ENCODE measurements at regions not wholly inside any gene's neighbourhood (a gene's known extent, or its start where the extent isn't known, plus 50 kb on each side); places are given as distances from the start of the nearest gene placed in this dataset.
"Not testable (repeated sequence)": the region's sequence is repeated elsewhere in the genome, so short reads cannot be mapped to it uniquely, and the experiment has no call there.

DNA sequence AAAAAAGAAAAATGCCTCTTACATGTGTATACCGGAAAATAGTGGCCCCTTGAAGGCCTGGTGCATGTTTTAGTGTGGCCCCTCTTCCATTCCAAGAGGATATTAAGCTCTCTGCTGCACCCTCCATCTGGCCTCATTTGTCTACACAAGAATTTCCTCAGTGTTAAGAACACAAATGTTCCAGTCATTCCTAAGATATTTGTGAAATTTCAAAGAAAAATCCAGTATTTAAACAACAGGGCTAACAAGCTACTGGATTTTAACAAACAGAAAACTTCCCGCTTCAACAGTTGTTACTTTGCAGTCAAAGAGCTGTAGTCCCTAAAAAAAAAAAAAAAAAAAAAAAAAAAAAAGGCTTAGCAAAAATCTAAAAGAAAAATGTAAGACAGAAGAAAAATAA lies 137.5 kb downstream of the ARRDC4 start:
- POLR2A ChIA-PET; H3K4me3 ChIP-seq (replicated peaks in 1 of 3; ENCODE audit: insufficient read depth in 1 of 3, low read depth in 1 of 3, low read length in 3 of 3): not testable (repeated sequence)

DNA sequence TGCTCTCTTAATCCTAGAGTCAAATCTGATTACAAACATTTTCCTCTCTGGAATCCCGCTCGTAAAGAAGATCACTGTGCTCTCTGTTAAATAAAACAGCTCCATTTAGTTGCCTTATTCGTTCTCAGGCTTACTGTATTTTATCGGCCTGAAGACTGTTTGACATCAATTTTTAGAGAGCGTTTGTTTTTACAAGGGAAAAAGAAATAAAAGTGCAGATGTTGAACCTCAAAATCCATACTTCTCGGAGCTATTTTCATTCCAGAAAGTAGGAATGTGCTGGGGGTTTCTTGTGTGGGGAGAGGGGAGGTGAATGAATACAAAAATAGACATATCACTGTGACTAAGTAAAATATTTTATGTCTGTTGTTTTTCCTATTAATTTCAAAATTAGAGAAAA lies 140.1 kb downstream of the ARRDC4 start:
- H3K79me2 ChIP-seq (ENCODE audit: control insufficient read depth, insufficient read depth, low read length); H3K36me3 ChIP-seq (ENCODE audit: control insufficient read depth in 2 of 2, extremely low read depth in 1 of 2, insufficient read depth in 2 of 2, low read length in 2 of 2); H2AFZ ChIP-seq (ENCODE audit: low read depth, low read length); H4K20me1 ChIP-seq (replicated peaks; ENCODE audit: control insufficient read depth, extremely low read depth, insufficient read depth, low read length); H3K4me2 ChIP-seq (ENCODE audit: insufficient read depth, low read length); intact Hi-C loops (cut with micrococcal nuclease); H3K9me1 ChIP-seq (replicated peaks; ENCODE audit: control insufficient read depth, extremely low read depth, insufficient read depth, low read length); FAIRE-seq; H3K9me3 ChIP-seq (replicated peaks; ENCODE audit: control insufficient read depth, insufficient read depth, low read length); H3K27ac ChIP-seq (ENCODE audit: insufficient read depth, low read depth, low read length); H3K4me1 ChIP-seq (ENCODE audit: control insufficient read depth, extremely low read depth, insufficient read depth, low read length); H3K4me3 ChIP-seq (replicated peaks in 1 of 3; ENCODE audit: insufficient read depth in 1 of 3, low read depth in 1 of 3, low read length in 3 of 3); BruUV-seq (replicated peaks); H3K27me3 ChIP-seq (ENCODE audit: control insufficient read depth in 2 of 2, insufficient read depth in 2 of 2, low read length in 2 of 2); dilution Hi-C loops (cut with MboI; ENCODE audit: extremely low pct_ligation_motif_present, low sequenced_read_pairs); POLR2A ChIA-PET; CTCF ChIA-PET; H3K9ac ChIP-seq (replicated peaks; ENCODE audit: extremely low read depth, insufficient read depth, low read length); DNase-seq (ENCODE audit: low read depth, low spot score): not testable (repeated sequence)

More for the DNA sequence above, 137.5 kb downstream of the ARRDC4 start:
- H2AFZ ChIP-seq (ENCODE audit: low read depth, low read length); H3K27ac ChIP-seq (ENCODE audit: insufficient read depth, low read depth, low read length); H3K4me1 ChIP-seq (ENCODE audit: control insufficient read depth, extremely low read depth, insufficient read depth, low read length); dilution Hi-C loops (cut with MboI; ENCODE audit: extremely low pct_ligation_motif_present, low sequenced_read_pairs); H3K27me3 ChIP-seq (ENCODE audit: control insufficient read depth in 2 of 2, insufficient read depth in 2 of 2, low read length in 2 of 2); FAIRE-seq; BruUV-seq (replicated peaks); DNase-seq (ENCODE audit: low read depth, low spot score); intact Hi-C loops (cut with micrococcal nuclease); H3K9me1 ChIP-seq (replicated peaks; ENCODE audit: control insufficient read depth, extremely low read depth, insufficient read depth, low read length); H4K20me1 ChIP-seq (replicated peaks; ENCODE audit: control insufficient read depth, extremely low read depth, insufficient read depth, low read length); CTCF ChIA-PET; H3K36me3 ChIP-seq (ENCODE audit: control insufficient read depth in 2 of 2, extremely low read depth in 1 of 2, insufficient read depth in 2 of 2, low read length in 2 of 2); H3K9ac ChIP-seq (replicated peaks; ENCODE audit: extremely low read depth, insufficient read depth, low read length); H3K9me3 ChIP-seq (replicated peaks; ENCODE audit: control insufficient read depth, insufficient read depth, low read length); H3K79me2 ChIP-seq (ENCODE audit: control insufficient read depth, insufficient read depth, low read length); H3K4me2 ChIP-seq (ENCODE audit: insufficient read depth, low read length): not testable (repeated sequence)

DNA sequence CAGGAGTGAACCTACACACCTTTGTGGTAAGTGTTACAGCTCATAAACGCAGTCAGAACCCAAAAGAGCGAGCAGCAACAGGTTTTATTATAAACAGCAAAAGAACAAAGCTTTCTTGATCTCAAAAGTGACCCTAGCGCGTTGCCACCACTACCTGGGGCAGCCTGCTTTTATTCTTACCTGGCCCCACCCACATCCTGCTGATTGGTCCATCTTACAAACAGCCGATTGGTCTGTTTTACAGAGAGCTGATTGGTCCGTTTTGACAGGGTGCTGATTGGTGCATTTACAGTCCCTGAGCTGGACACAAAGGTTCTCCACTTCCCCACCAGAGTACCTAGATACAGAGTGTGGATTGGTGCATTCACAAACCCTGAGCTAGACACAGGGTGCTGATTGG lies 143.1 kb downstream of the ARRDC4 start:
- Histone ChIP-seq H3K79me2 (ENCODE audit: control insufficient read depth, insufficient read depth, low read length) (no peaks in the 10 kb centered on the region), H3K4me1 (ENCODE audit: control insufficient read depth, extremely low read depth, insufficient read depth, low read length) (no peaks in the 10 kb centered on the region), H2AFZ (ENCODE audit: low read depth, low read length) (no peak overlapping the region), H3K4me2 (ENCODE audit: insufficient read depth, low read length) (no peak overlapping the region), H3K4me3 (replicated peaks in 1 of 3; ENCODE audit: insufficient read depth in 1 of 3, low read depth in 1 of 3, low read length in 3 of 3) (no peak overlapping the region), H3K27me3 (ENCODE audit: control insufficient read depth in 2 of 2, insufficient read depth in 2 of 2, low read length in 2 of 2) (no peaks in the 10 kb centered on the region), H3K9me3 (replicated peaks; ENCODE audit: control insufficient read depth, insufficient read depth, low read length) (peaks cover 2% of the 10 kb centered on the region), H4K20me1 (replicated peaks; ENCODE audit: control insufficient read depth, extremely low read depth, insufficient read depth, low read length) (no peaks in the 10 kb centered on the region), H3K27ac (ENCODE audit: insufficient read depth, low read depth, low read length) (no peak overlapping the region), H3K36me3 (ENCODE audit: control insufficient read depth in 2 of 2, extremely low read depth in 1 of 2, insufficient read depth in 2 of 2, low read length in 2 of 2) (no peaks in the 10 kb centered on the region), H3K9me1 (replicated peaks; ENCODE audit: control insufficient read depth, extremely low read depth, insufficient read depth, low read length) (no peaks in the 10 kb centered on the region), H3K9ac (replicated peaks; ENCODE audit: extremely low read depth, insufficient read depth, low read length) (no peak overlapping the region)
- no peak for DNase-seq (ENCODE audit: low read depth, low spot score)
- no peak for TF ChIP-seq EZH2 (IDR thresholded peaks at IDR 0.05; ENCODE audit: borderline replicate concordance, low read depth, low read length, severe bottlenecking)
- no peak for TF ChIP-seq JUN (IDR thresholded peaks at IDR 0.05; ENCODE audit: borderline replicate concordance, insufficient read depth, insufficient read length, low read depth)
- no peak for TF ChIP-seq POLR2A (IDR thresholded peaks at IDR 0.05; ENCODE audit: low read depth, low read length)
- TF ChIP-seq GATA2 (IDR thresholded peaks at IDR 0.05; ENCODE audit: insufficient read depth, insufficient read length, low read depth, low read length), result no peak
- TF ChIP-seq POLR2AphosphoS5 (IDR thresholded peaks at IDR 0.05; ENCODE audit: insufficient read depth, low read depth, low read length), result no peak
- TF ChIP-seq, protein P1, sequence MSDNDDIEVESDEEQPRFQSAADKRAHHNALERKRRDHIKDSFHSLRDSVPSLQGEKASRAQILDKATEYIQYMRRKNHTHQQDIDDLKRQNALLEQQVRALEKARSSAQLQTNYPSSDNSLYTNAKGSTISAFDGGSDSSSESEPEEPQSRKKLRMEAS (IDR thresholded peaks at IDR 0.05; ENCODE audit: insufficient read depth, insufficient read length), result no peak
- no peak for TF ChIP-seq MYC (IDR thresholded peaks at IDR 0.05; ENCODE audit: low read depth, low read length)
- TF ChIP-seq FOS (IDR thresholded peaks at IDR 0.05; ENCODE audit: borderline replicate concordance, insufficient read depth, low read length), result no peak
- TF ChIP-seq, protein P2, sequence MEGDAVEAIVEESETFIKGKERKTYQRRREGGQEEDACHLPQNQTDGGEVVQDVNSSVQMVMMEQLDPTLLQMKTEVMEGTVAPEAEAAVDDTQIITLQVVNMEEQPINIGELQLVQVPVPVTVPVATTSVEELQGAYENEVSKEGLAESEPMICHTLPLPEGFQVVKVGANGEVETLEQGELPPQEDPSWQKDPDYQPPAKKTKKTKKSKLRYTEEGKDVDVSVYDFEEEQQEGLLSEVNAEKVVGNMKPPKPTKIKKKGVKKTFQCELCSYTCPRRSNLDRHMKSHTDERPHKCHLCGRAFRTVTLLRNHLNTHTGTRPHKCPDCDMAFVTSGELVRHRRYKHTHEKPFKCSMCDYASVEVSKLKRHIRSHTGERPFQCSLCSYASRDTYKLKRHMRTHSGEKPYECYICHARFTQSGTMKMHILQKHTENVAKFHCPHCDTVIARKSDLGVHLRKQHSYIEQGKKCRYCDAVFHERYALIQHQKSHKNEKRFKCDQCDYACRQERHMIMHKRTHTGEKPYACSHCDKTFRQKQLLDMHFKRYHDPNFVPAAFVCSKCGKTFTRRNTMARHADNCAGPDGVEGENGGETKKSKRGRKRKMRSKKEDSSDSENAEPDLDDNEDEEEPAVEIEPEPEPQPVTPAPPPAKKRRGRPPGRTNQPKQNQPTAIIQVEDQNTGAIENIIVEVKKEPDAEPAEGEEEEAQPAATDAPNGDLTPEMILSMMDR (IDR thresholded peaks at IDR 0.05; ENCODE audit: extremely low read depth in 1 of 2, insufficient read depth in 1 of 2, low read depth in 1 of 2, low read length in 2 of 2), result no peak
- intact Hi-C loops (cut with micrococcal nuclease) (no loop called here), dilution Hi-C loops (cut with MboI; ENCODE audit: extremely low pct_ligation_motif_present, low sequenced_read_pairs) (no loop called here)
- CTCF ChIA-PET, result no interaction called here
- no peak for FAIRE-seq
- POLR2A ChIA-PET, result no interaction called here
- no TSS peak for BruUV-seq (replicated peaks)
